Tibial artery (tissue), 4 donors: ENCODE measurements at regions not wholly inside any gene's neighbourhood (a gene's known extent, or its start where the extent isn't known, plus 50 kb on each side); places are given as distances from the start of the nearest gene placed in this dataset.
"Not testable (repeated sequence)": the region's sequence is repeated elsewhere in the genome, so short reads cannot be mapped to it uniquely, and the experiment has no call there.

Experiments used
- DNase-seq, 2 donors: peaks; one replicate each; pipeline ENCODE4 v3.0.0-alpha.2; 2019
- H3K27ac ChIP-seq, 2 donors: fragments of 200-600 bp; sonication (generic) in 1 of 2; 1 replicate in 1 of 2; 2 replicates in 1 of 2; pipeline ENCODE4 v1.5.1; 2018 to 2019; ENCODE audit warnings: mild to moderate bottlenecking in 1 of 2
- H3K27me3 ChIP-seq, 2 donors: fragments of 200-600 bp; sonication (generic) in 1 of 2; one replicate each; pipeline versions ENCODE4 v1.5.1 to v1.6.0; 2016 to 2019
- H3K36me3 ChIP-seq, 3 donors: fragments of 200-600 bp; sonication (generic) in 2 of 3; one replicate each; pipeline ENCODE4 v1.5.1; 2016 to 2019; ENCODE audit warnings: mild to moderate bottlenecking in 2 of 3
- H3K4me1 ChIP-seq, 4 donors: fragments of 200-600 bp; sonication (generic) in 2 of 4; 1 replicate in 3 of 4; 2 replicates in 1 of 4; pipeline ENCODE4 v1.5.1; 2016 to 2019
- H3K4me3 ChIP-seq, 2 donors: fragments of 200-600 bp; sonication (generic) in 1 of 2; 1 replicate in 1 of 2; 2 replicates in 1 of 2; pipeline ENCODE4 v1.5.1; 2018 to 2019; ENCODE audit warnings: mild to moderate bottlenecking in 2 of 2
- H3K9me3 ChIP-seq, 3 donors: fragments of 200-600 bp; sonication (generic) in 1 of 3; one replicate each; pipeline ENCODE4 v1.5.1; 2016 to 2019
- CTCF ChIP-seq, 2 experiments: fragments of 200-600 bp in 1 of 2; fragments of 450-650 bp in 1 of 2; IDR thresholded peaks; one replicate each; pipeline ENCODE4 v1.5.1; 2017 to 2019; ENCODE audit warnings: antibody characterized with exemption in 2 of 2, mild to moderate bottlenecking in 1 of 2, moderate library complexity in 1 of 2
- intact Hi-C: fragments of 100-400 bp; cut with DNase I; formaldehyde crosslinking; loops from one replicate; pipeline ENCODE4 v1.15.0; 2023; ENCODE audit warnings: low total_unique reads

- no peak for DNase-seq
- intact Hi-C loops, result no loop called here
- H3K27me3 ChIP-seq, result no peaks in the 10 kb centered on the region
- no peaks in the 10 kb centered on the region for H3K4me1 ChIP-seq
- no peak overlapping the region for H3K27ac ChIP-seq
- no peaks in the 10 kb centered on the region for H3K9me3 ChIP-seq
- H3K36me3 ChIP-seq, result no peaks in the 10 kb centered on the region
- no peak overlapping the region for H3K4me3 ChIP-seq
- no peak for TF ChIP-seq CTCF (IDR thresholded peaks at IDR 0.05)
Observed at GRCh38 chr1:173314656-173315055, 107.5 kb upstream of the TNFSF4 start.

GRCh38 chr1:173315296-173315695, 108.2 kb upstream of the TNFSF4 start:
- Histone ChIP-seq H3K4me3 (no peak overlapping the region), H3K4me1 (no peaks in the 10 kb centered on the region), H3K27ac (no peak overlapping the region), H3K9me3 (no peaks in the 10 kb centered on the region), H3K36me3 (no peaks in the 10 kb centered on the region), H3K27me3 (no peaks in the 10 kb centered on the region)
- intact Hi-C loops, result no loop called here
- no peak for DNase-seq
- no peak for TF ChIP-seq CTCF (IDR thresholded peaks at IDR 0.05)

- Histone ChIP-seq H3K9me3 (peaks cover 0 to 10% (median 0%) of the 10 kb centered on the region in 3 donors), H3K27me3 (no peaks in the 10 kb centered on the region), H3K36me3 (no peaks in the 10 kb centered on the region), H3K4me3 (no peak overlapping the region), H3K27ac (no peak overlapping the region), H3K4me1 (no peaks in the 10 kb centered on the region)
- no peak for DNase-seq
- no peak for TF ChIP-seq CTCF (IDR thresholded peaks at IDR 0.05)
- intact Hi-C loops, result no loop called here
Observed at GRCh38 chr1:173318788-173319187, 111.7 kb upstream of the TNFSF4 start.

GRCh38 chr1:173324352-173324751, 117.2 kb upstream of the TNFSF4 start:
- H3K27me3 ChIP-seq, H3K4me1 ChIP-seq, intact Hi-C loops, H3K27ac ChIP-seq, H3K4me3 ChIP-seq, DNase-seq, H3K36me3 ChIP-seq: not testable (repeated sequence)
- peaks cover 0 to 10% (median 0%) of the 10 kb centered on the region in 3 donors for H3K9me3 ChIP-seq

GRCh38 chr1:173327987-173328386, 120.9 kb upstream of the TNFSF4 start:
- H3K36me3 ChIP-seq, DNase-seq, H3K9me3 ChIP-seq, intact Hi-C loops, H3K27ac ChIP-seq, H3K4me1 ChIP-seq, H3K4me3 ChIP-seq, H3K27me3 ChIP-seq: not testable (repeated sequence)

- peaks cover 0 to 9% (median 1%) of the 10 kb centered on the region in 4 donors for H3K4me1 ChIP-seq
- no peaks in the 10 kb centered on the region for H3K27me3 ChIP-seq
- H3K27ac ChIP-seq, result no peak overlapping the region
- no peaks in the 10 kb centered on the region for H3K9me3 ChIP-seq
- H3K4me3 ChIP-seq, result no peak overlapping the region
- H3K36me3 ChIP-seq, result no peaks in the 10 kb centered on the region
- no peak for TF ChIP-seq CTCF (IDR thresholded peaks at IDR 0.05)
- no peak for DNase-seq
- intact Hi-C loops, result no loop called here
Observed at GRCh38 chr1:173328961-173329360, 121.8 kb upstream of the TNFSF4 start.

- H3K27ac ChIP-seq, result no peak overlapping the region
- no peak for DNase-seq
- no peak overlapping the region for H3K4me3 ChIP-seq
- no peaks in the 10 kb centered on the region for H3K27me3 ChIP-seq
- TF ChIP-seq CTCF (IDR thresholded peaks at IDR 0.05), result no peak
- no peaks in the 10 kb centered on the region for H3K36me3 ChIP-seq
- intact Hi-C loops, result no loop called here
- H3K4me1 ChIP-seq, result peaks cover 0 to 9% (median 1%) of the 10 kb centered on the region in 4 donors
- no peaks in the 10 kb centered on the region for H3K9me3 ChIP-seq
Observed at GRCh38 chr1:173329726-173330125, 122.6 kb upstream of the TNFSF4 start.
